Iris pigment epithelial cell (primary cell): ENCODE measurements at regions not wholly inside any gene's neighbourhood (a gene's known extent, or its start where the extent isn't known, plus 50 kb on each side); places are given as distances from the start of the nearest gene placed in this dataset.
A peak's percentile ranks its signal among the peaks of the same experiment; 100 is the strongest.
"Not testable (repeated sequence)": the region's sequence is repeated elsewhere in the genome, so short reads cannot be mapped to it uniquely, and the experiment has no call there.

Experiments used
- DNase-seq: peaks from one replicate; pipeline ENCODE4 v3.0.0-alpha.2; 2011; ENCODE audit warnings: low read depth

DNA sequence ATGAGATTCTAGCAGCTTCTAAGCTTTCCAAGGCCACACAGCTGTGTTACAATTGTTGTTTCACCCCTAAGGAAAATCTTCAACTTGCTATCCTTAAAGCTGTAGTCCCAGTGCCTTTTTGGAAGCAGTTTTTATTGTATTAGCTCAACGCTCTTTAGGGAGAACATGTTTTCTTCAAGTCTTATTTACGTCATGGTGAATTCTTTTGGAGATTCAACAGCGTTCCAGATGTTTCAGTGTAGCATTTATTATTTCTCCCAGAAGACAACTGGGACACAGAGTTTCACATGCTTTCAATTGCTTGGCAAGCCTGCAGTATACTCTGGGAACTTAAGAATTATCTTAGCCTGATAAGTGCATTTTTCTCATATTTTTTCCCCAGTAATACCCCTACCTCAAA lies 888.3 kb downstream of the PLOD2 start:
- peak; percentile 13 for DNase-seq

DNA sequence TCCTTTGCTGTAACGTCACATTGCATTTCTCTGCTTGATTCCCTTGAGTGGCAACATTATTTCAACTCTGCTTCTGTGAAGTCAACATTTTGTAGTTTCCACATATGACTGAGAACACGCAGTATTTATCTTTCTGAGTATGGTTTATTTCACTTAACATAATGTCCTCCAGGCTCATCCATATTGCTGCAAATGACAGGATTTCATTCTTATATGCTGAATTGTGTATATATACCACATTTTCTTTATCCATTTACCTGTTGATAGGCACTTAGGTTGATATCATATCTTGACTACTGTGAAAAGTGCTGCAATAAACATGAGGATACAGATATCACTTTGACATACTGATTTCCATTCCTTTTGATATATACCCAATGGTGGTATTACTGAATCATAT lies 878.5 kb downstream of the PLOD2 start:
- DNase-seq: no peak

DNA sequence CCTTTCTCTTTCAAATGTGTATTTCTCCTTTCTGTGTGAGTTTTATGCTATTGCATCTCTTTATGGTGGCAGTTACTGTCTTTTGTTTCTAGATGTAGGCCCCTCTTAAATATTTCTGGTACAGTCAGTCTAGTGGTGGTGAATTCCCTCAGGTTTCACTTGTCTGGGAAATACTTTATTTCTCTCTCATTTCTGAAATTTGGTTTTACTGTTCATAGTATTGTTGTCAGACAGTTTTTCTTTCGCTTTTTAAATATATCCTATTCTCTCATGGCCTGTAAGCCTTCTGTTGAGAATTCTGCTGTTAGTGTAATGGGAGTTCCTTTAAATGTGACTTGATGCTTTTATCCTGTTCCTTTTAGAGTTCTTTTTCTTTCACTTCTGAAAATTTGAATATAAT lies 874.0 kb downstream of the PLOD2 start:
- no peak for DNase-seq

DNA sequence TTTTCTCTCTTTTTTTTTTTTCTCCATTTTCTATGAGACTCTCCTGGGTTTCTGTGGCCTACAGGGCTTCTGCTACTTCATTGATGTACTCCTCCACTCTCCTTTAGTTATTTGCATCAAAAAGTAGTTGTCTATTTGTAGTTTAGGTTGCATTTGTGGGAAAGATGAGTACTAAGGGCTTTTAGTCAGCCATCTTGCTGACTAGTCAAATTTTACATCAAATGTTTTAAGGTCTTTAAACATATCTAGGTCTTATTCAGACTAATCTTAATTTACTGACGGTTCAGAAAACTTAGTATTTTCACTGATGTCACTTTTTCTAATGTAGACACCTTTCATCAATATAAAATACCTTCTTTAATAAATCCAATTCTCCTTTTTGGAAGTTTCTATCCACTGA lies 871.0 kb downstream of the PLOD2 start:
- DNase-seq: no peak

DNA sequence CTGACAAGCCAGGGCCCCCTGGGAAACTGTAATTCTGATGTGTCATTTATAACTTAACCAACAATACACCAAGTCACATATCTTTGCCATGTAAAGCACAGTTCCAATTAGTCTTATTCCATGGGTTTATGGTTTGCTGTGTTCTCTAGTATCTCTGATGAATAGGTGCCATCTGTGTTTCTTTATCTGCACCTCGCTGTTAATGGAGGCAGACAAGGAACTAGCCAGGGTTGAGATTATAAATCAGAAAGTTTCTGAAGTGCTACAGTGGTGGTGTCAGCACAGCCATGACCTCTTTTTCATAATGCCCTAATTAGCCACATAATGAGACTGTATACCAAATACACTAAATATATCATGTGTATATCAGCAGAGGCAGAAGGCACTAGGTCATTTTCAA lies 866.4 kb downstream of the PLOD2 start:
- no peak for DNase-seq

DNA sequence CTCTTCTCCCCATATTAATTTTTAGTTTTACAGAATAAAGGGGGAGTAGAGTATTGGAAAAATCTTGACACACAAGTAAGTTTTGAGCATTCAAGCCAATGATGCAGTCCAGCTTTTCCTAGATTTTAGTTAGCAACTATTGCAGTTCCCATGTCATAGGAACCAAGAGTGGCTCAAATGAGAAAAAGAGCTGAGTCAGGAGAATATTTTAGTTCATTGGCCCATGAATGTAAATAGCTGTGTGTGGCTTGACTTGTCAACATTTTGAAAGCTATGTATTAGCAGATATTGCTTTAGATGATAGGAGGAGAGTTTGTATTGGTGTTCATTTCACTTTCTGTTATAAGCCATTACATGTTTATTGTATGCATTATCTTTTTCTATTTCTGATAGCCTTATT lies 853.7 kb downstream of the PLOD2 start:
- no peak for DNase-seq

DNA sequence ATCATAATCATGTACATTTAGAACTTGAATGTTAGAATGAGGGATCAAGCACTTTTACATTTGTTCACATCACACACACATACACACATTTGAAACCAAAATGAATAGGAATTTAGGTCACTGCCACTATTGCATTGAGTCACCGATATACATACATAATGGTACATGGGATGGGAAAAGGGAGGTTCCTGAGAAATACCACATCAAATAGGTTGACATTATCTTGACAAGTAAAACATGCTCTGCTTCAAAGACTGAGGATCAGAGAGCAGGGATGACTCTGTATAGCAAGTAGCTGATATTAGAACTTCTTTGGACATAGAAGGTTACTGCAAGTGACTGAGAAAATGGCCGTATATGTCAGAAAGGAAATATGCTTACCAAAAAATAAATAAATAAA lies 847.2 kb downstream of the PLOD2 start:
- DNase-seq: no peak

DNA sequence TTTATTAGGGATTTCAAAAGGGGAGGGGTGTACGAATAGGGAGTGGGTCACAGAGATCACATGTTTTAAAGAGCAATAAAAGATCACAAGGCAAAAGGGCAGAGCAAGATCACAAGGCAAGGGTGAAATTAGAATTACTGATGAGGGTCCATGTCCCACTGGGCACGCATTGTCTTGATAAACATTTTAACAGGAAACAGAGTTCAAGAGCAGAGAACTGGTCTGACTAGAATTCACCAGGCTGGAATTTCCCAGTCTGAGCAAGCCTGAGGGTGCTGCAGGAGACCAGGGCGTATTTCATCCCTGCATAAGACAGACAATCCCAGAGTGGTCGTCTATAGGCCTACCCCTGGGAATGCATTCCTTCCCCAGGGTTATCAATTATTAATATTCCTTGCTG lies 844.7 kb downstream of the PLOD2 start:
- DNase-seq: not testable (repeated sequence)

DNA sequence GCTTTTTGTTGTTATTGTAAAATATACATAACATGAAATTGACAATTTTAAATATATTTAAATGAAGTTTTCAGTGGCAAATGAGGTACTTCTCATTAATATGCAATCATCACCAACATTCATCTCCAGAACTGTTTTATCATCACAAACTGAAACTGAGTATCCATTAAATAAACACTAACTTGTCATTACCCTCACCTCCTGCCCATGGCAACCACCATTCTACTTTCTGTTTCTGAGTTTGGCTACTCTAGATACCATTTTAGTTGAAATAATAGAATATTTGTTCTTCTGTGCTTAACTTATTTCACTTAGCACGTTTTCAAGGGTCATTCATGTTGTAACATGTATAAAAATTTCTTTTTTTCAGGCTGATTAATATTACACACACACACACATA lies 834.3 kb downstream of the PLOD2 start:
- no peak for DNase-seq

DNA sequence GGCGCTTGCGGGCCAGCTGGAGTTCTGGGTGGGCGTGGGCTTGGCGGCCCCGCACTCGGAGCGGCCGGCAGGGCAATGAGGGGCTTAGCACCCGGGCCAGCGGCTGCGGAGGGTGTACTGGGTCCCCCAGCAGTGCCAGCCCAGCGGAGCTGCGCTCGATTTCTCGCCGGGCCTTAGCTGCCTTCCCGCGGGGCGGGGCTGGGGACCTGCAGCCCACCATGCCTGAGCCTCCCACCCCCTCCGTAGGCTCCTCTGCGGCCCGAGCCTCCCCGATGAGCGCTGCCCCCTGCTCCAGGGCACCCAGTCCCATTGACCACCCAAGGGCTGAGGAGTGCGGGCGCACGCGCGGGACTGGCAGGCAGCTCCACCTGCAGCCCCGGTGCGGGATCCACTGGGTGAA lies 827.6 kb downstream of the PLOD2 start:
- not testable (repeated sequence) for DNase-seq

DNA sequence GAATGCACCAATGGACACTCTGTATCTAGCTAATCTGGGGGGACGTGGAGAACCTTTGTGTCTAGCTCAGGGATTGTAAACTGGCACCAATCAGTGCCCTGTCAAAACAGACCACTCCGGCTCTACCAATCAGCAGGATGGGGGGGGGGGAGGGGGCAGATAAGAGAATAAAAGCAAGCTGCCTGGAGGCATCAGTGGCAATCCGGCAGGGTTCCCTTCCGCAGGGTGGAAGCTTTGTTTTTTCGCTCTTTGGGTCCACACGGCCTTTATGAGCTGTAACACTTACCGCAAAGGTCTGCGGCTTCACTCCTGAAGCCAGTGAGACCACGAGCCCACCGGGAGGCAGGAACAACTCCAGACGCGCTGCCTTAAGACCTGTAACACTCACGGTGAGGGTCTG lies 827.1 kb downstream of the PLOD2 start:
- DNase-seq: no peak

DNA sequence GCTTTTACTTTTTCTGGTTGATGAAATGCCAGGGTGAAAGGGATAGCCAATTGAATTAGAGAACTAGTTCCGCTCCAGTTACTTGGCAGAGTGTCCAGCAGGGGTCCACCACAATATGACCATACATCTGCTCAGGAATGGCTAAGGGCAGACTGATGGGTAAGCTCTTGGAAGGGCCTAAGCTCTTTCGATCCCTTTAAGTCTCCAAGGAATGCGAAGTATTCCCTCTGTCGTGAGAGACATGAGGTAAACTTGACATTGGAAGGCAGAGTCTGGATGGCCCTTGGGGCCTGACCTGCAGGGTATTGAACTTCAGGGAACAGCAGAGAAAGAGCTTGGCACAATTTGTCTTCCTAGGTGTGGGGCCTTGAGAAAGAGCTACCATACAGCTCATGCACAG lies 805.8 kb downstream of the PLOD2 start:
- no peak for DNase-seq

DNA sequence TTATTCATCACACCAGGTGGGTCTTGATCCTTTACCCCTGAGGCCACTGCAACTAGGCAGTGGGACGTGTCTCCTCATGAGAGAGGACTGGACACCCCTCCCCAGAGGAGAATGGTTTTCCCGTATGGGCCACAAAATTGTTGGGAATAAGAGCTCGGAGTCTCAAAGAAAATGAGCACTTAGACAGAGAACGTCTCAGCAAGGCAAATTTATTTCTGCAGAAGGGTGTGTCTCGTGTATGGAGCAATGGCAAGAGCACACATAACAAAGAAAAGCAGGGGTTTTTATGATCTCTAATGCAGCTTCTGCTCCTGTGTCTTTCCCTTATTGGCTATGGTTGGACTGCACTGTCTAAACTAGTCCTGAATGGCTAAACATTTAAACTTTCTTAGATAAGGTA lies 803.5 kb downstream of the PLOD2 start:
- peak; percentile 7 for DNase-seq

DNA sequence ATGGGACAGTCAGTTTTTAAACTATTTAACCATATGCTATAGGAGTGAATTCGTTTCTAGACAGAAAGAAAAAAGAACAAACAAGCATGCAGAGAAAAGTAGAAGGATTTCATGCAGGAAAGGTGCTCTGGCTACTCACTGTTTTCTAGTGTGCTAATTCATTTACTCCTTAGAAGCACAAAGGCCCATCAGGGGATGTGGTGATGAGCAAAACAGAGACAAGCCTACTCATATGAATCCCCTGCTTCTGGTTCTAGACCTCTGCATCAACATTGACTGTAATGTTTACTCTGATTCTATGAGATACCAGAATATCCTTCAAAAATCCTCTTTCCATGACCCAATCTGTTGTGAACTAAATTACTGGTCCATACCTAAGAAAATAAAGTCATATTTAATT lies 801.9 kb downstream of the PLOD2 start:
- DNase-seq: no peak

DNA sequence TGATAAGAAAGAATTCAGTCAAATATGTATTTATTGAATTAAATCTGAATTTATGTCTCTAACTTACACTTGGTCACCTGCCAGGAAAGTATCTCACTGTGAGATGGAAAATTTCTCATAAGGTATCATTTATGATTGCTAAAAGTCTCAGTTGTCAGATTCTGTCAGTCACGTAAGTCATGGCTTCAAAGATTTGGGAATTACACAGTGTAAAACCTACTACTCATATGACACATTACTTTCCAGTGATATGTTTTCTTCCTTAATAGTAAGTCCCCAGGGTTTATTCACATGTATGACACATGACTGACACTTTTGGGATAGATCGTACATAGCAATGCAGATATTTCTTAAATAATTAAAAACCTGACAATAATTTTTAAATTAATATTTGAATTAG lies 792.2 kb downstream of the PLOD2 start:
- DNase-seq: no peak

DNA sequence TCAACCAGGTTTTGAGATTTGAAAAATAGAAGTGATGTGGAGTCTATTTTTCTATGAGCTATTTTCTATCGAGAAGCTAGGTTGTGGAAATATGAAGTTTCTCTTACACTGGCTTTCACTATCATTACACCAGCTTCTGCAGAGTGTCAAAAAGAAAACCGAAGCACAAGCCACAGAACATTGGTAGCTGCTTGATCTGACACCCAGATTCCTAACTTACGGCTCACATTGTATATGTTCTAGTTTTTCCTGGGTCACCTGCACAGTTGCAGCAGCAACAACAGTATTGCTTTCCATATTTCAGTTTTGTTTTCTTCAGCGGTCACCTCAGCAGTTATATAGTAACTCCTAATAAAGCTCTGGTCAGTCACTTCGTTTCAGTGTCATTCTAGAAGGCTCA lies 790.1 kb downstream of the PLOD2 start:
- DNase-seq: no peak

DNA sequence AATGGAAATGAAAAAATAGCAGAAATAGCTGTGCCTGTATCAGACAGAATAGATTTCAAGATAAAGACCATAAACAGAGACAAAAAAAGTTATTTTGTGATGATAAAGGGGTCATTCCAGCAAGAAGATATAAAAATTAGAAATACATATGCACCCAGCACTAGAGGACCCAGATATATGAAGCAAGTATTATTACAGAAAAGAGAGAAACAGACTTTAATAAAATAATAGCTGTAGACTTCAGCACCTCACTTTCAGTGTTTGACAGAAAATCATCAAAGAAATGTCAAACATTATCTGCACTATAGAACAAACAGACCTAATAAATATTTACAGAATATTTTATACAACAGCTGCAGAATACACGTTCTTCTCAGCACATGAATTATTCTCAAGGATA lies 783.7 kb downstream of the PLOD2 start:
- DNase-seq: no peak

DNA sequence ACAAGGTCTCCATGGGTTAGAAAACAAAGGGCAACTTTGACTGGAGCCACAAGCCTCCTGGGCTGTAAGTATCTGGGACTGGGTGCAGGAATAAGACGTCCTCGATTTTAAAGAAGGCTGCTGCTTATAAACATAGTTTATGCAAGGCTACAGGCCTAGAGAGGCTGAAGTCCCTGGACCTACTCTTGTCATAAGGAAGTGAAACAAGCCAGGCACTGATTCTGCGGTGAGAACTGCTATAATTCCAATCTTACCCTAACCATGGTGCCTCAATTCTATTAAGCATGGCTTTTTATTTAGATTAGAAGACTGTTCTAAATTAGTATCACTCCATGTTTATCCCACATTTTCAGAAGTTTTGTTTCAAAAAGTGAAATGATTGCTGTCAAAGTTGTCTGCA lies 777.6 kb downstream of the PLOD2 start:
- no peak for DNase-seq

DNA sequence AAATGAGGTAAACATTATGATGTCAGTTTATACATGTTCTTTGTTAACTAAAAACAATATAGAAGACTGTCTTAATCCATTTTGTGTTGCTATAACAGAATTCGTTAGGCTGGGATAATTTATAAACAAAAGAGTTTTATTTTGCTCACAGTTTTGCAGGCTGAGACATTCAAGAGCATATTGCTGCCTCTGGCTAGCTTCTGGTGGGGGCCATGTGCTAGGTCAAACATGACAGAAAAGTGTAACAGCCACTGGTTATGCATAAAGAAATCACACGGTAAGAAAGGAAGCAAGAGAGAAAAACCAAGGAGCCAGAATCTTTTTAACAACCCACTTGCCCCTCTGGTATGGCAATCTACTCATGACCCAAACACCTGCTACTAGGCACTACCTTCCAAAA lies 776.7 kb downstream of the PLOD2 start:
- DNase-seq: no peak

DNA sequence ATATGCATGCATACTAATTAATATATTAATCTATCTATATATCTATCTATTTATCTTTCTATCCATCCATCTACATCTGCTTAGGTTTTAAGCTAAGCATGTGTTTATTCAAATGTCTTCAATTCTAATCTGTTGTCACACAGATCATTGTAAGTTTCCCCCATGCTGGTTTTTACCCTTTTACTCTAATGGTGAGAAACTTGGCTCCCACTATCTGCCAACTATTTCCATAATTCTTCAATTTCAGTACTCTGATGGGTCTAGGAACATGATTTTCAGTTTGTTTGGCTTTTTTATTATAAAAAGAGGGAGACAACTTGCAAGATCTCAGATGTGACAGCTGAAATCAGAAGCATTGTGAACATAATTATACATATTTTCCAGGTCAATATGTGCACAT lies 773.8 kb downstream of the PLOD2 start:
- DNase-seq: no peak

DNA sequence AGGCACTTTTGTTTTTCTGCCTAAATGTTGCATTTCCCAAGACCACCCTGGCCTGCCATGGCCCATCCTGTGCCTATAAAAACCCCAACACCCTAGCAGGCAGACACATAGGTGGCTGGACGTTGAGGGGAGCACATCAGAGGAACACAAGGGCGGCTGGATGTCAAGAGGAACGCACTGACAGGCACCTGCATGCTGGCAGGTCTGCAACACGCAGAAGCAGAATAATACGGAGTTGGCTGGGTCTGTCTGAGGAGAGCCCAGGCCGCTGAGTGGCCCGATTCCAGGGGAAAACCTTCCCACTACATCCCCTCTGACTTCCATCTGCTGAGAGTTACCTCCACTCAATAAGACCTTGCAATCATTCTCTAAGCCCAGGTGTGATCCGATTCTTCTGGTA lies 765.6 kb downstream of the PLOD2 start:
- no peak for DNase-seq

DNA sequence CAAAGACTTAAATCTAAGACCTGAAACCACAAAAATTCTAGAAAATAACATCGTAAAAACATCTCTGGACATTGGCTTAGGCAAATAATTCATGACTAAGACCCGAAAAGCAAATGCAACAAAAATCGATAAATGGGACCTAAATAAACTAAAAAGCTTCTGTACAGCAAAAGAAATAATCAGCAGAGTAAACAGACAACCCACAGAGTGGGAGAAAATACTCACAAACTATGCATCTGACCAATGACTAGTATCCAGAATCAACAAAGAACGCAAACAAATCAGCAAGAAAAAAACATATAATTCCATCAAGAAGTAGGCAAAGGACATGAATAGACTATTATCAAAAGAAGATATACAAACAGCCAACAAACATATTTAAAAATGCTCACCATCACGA lies 749.4 kb downstream of the PLOD2 start:
- DNase-seq: no peak

DNA sequence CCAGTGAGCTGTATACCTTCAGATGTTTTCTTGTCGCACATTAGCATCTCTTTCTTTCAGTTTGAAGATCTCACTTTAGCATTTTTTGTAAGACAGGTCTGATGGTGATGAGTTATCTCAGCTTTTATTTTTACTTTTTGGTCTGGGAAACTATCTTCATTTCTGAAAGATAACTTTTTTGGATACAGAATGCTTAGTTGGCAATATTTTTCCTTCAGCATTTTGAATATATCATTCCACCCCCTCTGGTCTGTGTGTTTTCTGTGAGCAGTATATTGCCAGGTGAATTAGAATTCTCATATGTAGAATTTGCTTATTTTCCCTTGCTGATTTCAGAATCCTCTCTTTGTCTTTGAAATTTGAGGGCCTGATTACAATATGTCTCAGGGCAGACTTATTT lies 743.3 kb downstream of the PLOD2 start:
- DNase-seq: no peak

DNA sequence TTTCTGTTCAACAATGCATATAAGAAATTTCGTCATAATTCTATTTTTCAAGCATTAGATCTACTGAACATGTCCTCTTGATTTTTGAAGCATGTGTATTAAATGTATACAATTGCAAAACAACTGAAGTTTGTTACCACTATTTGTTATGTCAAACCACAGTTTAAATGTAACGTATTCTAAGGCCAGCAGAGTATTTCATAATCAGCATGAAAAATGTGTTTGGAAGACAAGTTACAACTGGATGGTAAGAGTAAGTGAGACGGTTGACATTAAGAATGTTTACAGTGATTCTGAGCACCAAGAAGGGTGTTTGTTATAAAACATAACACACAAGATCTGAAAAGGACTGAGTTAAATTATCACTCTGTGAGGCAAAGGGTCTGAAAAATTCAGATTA lies 738.4 kb downstream of the PLOD2 start:
- DNase-seq: no peak

DNA sequence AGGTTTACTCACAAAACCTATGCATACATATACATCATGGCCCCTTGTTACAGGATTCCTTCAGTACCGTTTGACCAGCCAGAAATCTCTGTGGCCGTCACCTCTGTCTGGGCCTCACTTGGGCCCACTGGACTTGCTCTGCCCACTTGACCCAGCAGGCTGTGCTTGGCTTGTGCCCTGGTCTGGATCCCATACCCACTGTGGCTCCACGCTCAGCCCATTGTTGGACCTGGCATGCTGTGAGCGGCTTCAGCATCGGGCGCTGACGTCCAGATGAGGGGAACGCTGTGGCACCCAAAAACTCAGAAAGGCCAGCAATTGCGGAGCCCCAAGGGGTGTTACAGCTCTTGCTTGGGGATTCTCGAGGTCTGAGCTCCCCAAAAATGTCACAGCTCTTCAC lies 733.6 kb downstream of the PLOD2 start:
- no peak for DNase-seq

DNA sequence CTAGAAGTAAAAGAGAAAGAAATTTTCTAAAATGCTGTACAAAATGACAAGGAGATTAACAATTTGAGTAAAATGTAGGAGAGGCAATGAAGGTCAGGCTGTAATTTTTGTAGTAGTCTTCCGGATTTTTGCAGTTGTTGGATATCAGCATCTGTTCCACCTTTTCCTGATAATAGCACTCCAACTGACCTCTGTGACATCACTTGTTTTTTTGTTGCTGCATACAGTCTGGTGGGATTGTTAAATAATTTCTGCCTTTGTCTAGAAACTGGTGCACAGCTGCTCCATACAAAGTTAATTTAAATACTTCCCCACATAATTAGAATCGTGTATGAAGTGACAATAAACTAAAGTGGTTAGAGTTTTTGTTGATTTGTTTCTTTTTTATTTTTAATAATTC lies 731.4 kb downstream of the PLOD2 start:
- no peak for DNase-seq
